ENCODE measurements at regions not wholly inside any gene's neighbourhood (a gene's known extent, or its start where the extent isn't known, plus 50 kb on each side); places are given as distances from the start of the nearest gene placed in this dataset.

GRCh38 chr9:556199-556598 is 285.3 kb upstream of the DMRT1 start:
- peaks cover 0 to 16% of the 10 kb centered on the region in 2 donors for H3K4me1 ChIP-seq (ENCODE audit: control insufficient read depth in 1 of 2, low read depth in 2 of 2)
- ATAC-seq (ENCODE audit: insufficient number of reproducible peaks, low FRiP score, low read depth) = no peak

GRCh38 chr9:556675-557074 is 284.8 kb upstream of the DMRT1 start:
- ATAC-seq (ENCODE audit: insufficient number of reproducible peaks, low FRiP score, low read depth) (no peak), DNase-seq (ENCODE audit: low spot score) (no peak)
- no peak overlapping the region for H3K4me3 ChIP-seq
- TF ChIP-seq CTCF (IDR thresholded peaks at IDR 0.05) = no peak
- no peaks in the 10 kb centered on the region for H3K9me3 ChIP-seq
- H3K27ac ChIP-seq = no peak overlapping the region
- H3K27me3 ChIP-seq (replicated peaks; ENCODE audit: insufficient read depth) = no peaks in the 10 kb centered on the region
- peaks cover 0 to 16% of the 10 kb centered on the region in 2 donors for H3K4me1 ChIP-seq (ENCODE audit: control insufficient read depth in 1 of 2, low read depth in 2 of 2)
- no peaks in the 10 kb centered on the region for H3K36me3 ChIP-seq

More at GRCh38 chr9:556199-556598, 285.3 kb upstream of the DMRT1 start:
- Histone ChIP-seq H3K27me3 (replicated peaks; ENCODE audit: insufficient read depth) (no peaks in the 10 kb centered on the region), H3K4me3 (no peak overlapping the region), H3K27ac (no peak overlapping the region), H3K36me3 (no peaks in the 10 kb centered on the region), H3K9me3 (no peaks in the 10 kb centered on the region)
- TF ChIP-seq CTCF (IDR thresholded peaks at IDR 0.05) = no peak
- DNase-seq (ENCODE audit: low spot score) = no peak

- H3K27me3 ChIP-seq (replicated peaks; ENCODE audit: insufficient read depth) = no peaks in the 10 kb centered on the region
Observed at GRCh38 chr9:557601-558201, 283.8 kb upstream of the DMRT1 start.

GRCh38 chr9:561427-561826 is 280.1 kb upstream of the DMRT1 start:
- no peak for TF ChIP-seq CTCF (IDR thresholded peaks at IDR 0.05)
- peaks cover 0 to 3% of the 10 kb centered on the region in 2 donors for H3K4me1 ChIP-seq (ENCODE audit: control insufficient read depth in 1 of 2, low read depth in 2 of 2)
- no peaks in the 10 kb centered on the region for H3K9me3 ChIP-seq
- no peaks in the 10 kb centered on the region for H3K36me3 ChIP-seq
- no peaks in the 10 kb centered on the region for H3K27me3 ChIP-seq (replicated peaks; ENCODE audit: insufficient read depth)
- no peak for ATAC-seq (ENCODE audit: insufficient number of reproducible peaks, low FRiP score, low read depth)
- no peak overlapping the region for H3K27ac ChIP-seq
- no peak overlapping the region for H3K4me3 ChIP-seq
- no peak for DNase-seq (ENCODE audit: low spot score)

More at GRCh38 chr9:557601-558201, 283.8 kb upstream of the DMRT1 start:
- H3K9me3 ChIP-seq = no peaks in the 10 kb centered on the region
- H3K27ac ChIP-seq = no peak overlapping the region
- H3K4me1 ChIP-seq (ENCODE audit: control insufficient read depth in 1 of 2, low read depth in 2 of 2) = peaks cover 0 to 7% of the 10 kb centered on the region in 2 donors
- DNase-seq (ENCODE audit: low spot score) = no peak
- no peaks in the 10 kb centered on the region for H3K36me3 ChIP-seq
- no peak for TF ChIP-seq CTCF (IDR thresholded peaks at IDR 0.05)
- no peak for ATAC-seq (ENCODE audit: insufficient number of reproducible peaks, low FRiP score, low read depth)
- H3K4me3 ChIP-seq = no peak overlapping the region

- no peaks in the 10 kb centered on the region for H3K27me3 ChIP-seq (replicated peaks; ENCODE audit: insufficient read depth)
- ATAC-seq (ENCODE audit: insufficient number of reproducible peaks, low FRiP score, low read depth) = no peak
- peaks cover 0 to 4% of the 10 kb centered on the region in 2 donors for H3K4me1 ChIP-seq (ENCODE audit: control insufficient read depth in 1 of 2, low read depth in 2 of 2)
- H3K9me3 ChIP-seq = no peaks in the 10 kb centered on the region
- no peak for TF ChIP-seq CTCF (IDR thresholded peaks at IDR 0.05)
- DNase-seq (ENCODE audit: low spot score) = no peak
- H3K4me3 ChIP-seq = no peak overlapping the region
- no peak overlapping the region for H3K27ac ChIP-seq
- H3K36me3 ChIP-seq = no peaks in the 10 kb centered on the region
Observed at GRCh38 chr9:563200-563599, 278.3 kb upstream of the DMRT1 start.

Measured in thoracic aorta (tissue), 2 donors.